GM13977 (cell line): ENCODE measurements at regions not wholly inside any gene's neighbourhood (a gene's known extent, or its start where the extent isn't known, plus 50 kb on each side); places are given as distances from the start of the nearest gene placed in this dataset.

Experiments
- DNase-seq: peaks from one replicate; pipeline ENCODE4 v3.0.0; 2012; ENCODE audit warnings: low spot score
- in situ Hi-C: fragments of 300-500 bp; cut with MboI; formaldehyde crosslinking; loops from one replicate; pipeline ENCODE4 v1.12.0; 2022; ENCODE audit warnings: low sequenced_read_pairs, low pct_unique_long_range_greater_than_20kb, mixed read lengths, inconsistent platforms; ENCODE audit not compliant: unreplicated experiment
- TF ChIP-seq, protein P1 (sequence below): IDR thresholded peaks from 2 replicates; pipeline ENCODE4 v1.5.1; 2012; ENCODE audit warnings: mild to moderate bottlenecking, control low read depth; ENCODE audit not compliant: insufficient read depth; ENCODE audit errors: extremely low read depth, missing control alignments

DNA sequence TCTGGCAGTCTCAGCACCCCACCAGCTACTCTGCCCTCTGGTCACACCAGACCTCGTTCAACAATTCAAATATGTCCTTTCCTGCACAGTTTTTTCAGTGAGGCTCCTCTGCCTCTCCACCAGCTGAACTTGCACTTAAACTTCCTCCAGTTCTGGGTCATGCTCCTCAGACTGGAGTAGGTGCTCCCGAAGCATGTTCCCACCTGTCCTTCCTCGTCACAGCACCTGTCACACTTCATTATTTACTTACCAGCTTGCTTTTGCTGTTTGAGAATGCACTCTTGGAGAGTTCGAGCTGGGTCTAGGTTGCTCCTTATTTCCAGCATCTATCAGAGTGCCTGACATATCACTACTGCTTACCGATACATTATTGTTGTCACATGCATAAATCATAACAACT, 144.8 kb upstream of the TTC29 start:
- in situ Hi-C loops, result loop anchor here (25.0 kb wide), 1 partner anchor 753 kb away; no protein-coding TSS in a partner anchor
- DNase-seq, result no peak
- TF ChIP-seq, protein P1, sequence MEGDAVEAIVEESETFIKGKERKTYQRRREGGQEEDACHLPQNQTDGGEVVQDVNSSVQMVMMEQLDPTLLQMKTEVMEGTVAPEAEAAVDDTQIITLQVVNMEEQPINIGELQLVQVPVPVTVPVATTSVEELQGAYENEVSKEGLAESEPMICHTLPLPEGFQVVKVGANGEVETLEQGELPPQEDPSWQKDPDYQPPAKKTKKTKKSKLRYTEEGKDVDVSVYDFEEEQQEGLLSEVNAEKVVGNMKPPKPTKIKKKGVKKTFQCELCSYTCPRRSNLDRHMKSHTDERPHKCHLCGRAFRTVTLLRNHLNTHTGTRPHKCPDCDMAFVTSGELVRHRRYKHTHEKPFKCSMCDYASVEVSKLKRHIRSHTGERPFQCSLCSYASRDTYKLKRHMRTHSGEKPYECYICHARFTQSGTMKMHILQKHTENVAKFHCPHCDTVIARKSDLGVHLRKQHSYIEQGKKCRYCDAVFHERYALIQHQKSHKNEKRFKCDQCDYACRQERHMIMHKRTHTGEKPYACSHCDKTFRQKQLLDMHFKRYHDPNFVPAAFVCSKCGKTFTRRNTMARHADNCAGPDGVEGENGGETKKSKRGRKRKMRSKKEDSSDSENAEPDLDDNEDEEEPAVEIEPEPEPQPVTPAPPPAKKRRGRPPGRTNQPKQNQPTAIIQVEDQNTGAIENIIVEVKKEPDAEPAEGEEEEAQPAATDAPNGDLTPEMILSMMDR, result no peak

DNA sequence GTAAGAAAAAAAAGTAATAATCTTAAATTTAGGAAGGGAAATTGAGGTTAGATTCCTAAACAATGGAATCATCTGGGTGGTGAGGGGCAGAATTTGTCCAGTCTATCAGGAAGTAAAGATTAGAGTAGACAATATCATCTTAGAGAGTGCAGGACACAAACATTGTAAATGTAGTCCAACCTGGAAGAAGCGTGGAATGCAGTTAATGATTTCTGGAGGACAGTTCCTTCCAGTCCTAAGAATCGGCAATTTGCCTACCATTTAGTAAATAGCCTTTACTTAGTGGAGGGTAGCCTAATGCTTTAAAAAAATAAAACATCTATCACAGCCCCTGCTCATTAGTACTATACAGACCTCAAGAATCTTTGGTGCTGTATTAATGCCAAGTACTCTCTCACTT, 147.5 kb upstream of the TTC29 start:
- TF ChIP-seq, protein P1, result no peak
- DNase-seq, result no peak
- in situ Hi-C loops, result loop anchor here (25.0 kb wide), 1 partner anchor 756 kb away; no protein-coding TSS in a partner anchor

DNA sequence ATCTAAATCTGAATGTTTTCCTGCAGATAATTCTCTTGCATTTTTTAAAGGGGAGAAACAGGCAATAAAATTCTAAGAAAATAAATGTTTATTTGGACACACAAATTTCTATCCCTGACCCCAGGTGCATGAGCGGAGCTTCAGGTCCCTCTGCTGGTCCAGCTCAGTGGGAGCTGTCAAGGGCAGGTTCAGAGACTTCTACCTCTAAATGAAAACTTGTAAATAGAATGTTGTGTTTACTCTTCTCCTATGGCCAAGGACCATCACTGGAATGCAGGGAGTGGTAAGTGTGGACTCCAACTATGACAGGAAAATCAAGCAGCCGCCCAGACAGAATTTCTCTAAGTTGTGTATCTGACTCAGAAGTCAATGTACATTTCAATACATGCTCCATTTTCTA, 148.6 kb upstream of the TTC29 start:
- no peak for DNase-seq
- TF ChIP-seq, protein P1, result no peak
- in situ Hi-C loops, result loop anchor here (25.0 kb wide), 1 partner anchor 757 kb away; no protein-coding TSS in a partner anchor

DNA sequence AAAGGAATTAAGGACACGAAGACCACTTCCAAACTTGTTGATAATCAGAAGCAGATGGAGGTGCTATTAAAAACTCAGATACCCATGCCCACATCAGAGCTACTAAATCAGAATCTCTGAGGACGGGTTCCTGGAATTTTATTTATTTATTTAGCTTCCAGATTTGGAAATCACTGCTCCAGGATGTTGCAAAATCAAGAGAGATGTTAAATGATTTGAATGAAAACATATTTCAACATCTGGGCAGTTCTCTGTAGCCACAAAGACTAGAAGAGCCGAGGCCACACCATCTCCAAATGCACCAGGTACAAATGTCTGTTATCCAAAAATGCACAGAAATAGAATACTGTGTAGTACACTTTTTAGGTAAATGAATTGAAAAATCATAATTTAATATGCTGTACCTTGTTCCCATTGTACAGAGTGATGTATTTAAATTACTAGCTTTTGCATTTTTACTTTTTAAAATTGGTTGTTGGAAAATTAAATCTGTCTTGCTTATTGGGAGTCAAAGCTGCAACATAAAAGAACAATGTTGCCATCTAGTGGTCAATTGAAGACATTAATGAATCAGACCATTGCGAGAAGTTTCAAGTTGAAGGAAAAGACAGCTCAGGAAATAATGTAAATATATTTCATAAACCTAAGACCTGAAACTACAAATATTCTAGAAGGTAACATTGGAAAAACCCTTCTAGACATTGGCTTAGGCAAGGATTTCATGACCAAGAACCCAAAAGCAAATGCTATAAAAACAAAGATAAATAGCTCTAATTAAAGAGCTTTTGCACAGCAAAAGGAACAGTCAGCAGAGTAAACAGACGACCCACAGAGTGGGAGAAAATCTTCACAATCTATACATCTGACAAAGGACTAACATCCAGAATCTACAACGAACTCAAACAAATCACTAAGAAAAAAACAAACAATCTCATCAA, 151.3 kb upstream of the TTC29 start:
- in situ Hi-C loops, result loop anchor here (25.0 kb wide), 1 partner anchor 760 kb away; no protein-coding TSS in a partner anchor
- peak; percentile 35 for DNase-seq
- TF ChIP-seq, protein P1, result peak; percentile 61

DNA sequence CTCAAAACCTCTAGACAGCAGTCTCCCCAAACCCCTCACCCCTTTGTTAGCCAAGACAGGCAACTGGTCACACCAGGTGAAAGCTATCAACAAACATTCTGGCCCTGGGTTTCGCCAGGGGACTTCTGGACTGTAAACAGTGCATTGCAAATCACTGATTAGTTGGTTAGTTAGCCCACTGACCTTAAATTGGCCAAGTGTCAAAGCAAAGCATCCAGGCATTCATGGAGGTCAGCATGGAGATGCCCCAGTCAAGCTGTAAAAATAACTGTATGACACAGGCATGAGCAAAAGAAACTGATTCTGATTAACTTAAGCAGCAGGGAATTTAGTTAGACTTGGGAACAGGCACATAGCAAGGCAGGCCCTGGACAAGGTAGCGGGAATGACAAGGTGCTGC, 156.0 kb upstream of the TTC29 start:
- TF ChIP-seq, protein P1, result no peak
- DNase-seq, result no peak
- in situ Hi-C loops, result no loop called here

DNA sequence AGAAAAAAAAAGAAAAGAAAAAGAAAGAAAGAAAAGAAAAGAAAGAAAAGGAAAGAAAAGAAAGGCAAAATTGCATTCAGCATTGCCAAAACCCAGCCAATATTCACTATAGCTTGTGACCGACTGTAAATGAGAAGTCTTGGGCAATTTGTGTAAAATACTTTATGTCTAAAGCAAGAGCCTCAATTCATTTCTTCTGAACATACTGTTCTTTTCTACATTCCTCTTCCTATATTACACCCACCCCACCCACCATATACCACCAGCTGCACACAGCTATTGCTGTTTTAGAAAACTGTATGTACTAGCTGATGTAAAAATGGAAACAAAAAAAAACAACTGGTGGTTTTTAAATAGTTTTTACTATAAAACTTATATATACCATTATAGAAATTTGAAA, 156.9 kb upstream of the TTC29 start:
- no peak for DNase-seq
- in situ Hi-C loops, result no loop called here
- TF ChIP-seq, protein P1, result no peak
